Heart right ventricle (tissue), 16 donors: ENCODE measurements at regions not wholly inside any gene's neighbourhood (a gene's known extent, or its start where the extent isn't known, plus 50 kb on each side); places are given as distances from the start of the nearest gene placed in this dataset.
A peak's percentile ranks its signal among the peaks of the same experiment; 100 is the strongest.
"Not testable (repeated sequence)": the region's sequence is repeated elsewhere in the genome, so short reads cannot be mapped to it uniquely, and the experiment has no call there.

Source experiments
- ATAC-seq, 8 donors: fragments of 200-7000 bp; cut with Tn5 transposase; one replicate each; pipeline ENCODE4 v1.9.1; 2020; ENCODE audit warnings: mild to moderate bottlenecking in 8 of 8, moderate library complexity in 8 of 8, moderate number of reproducible peaks in 1 of 8
- DNase-seq, 2 donors: peaks; one replicate each; pipeline ENCODE4 v3.0.0-alpha.2; 2020
- H3K27ac ChIP-seq, 10 donors: fragments of 200-600 bp; sonication (generic) in 2 of 10; one replicate each; pipeline versions ENCODE4 v1.5.0 to v1.8.0; 2020 to 2022; ENCODE audit warnings: mild to moderate bottlenecking in 3 of 10
- H3K27me3 ChIP-seq, 7 donors: fragments of 200-600 bp; one replicate each; pipeline ENCODE4 v1.8.0; 2021 to 2022; ENCODE audit warnings: mild to moderate bottlenecking in 2 of 7
- H3K36me3 ChIP-seq, 9 donors: fragments of 200-600 bp; sonication (generic) in 1 of 9; one replicate each; pipeline versions ENCODE4 v1.5.0 to v1.8.0; 2020 to 2022; ENCODE audit warnings: mild to moderate bottlenecking in 2 of 9
- H3K4me1 ChIP-seq, 9 donors: fragments of 200-600 bp; sonication (generic) in 1 of 9; one replicate each; pipeline versions ENCODE4 v1.5.0 to v1.8.0; 2020 to 2022; ENCODE audit warnings: mild to moderate bottlenecking in 4 of 9
- H3K4me3 ChIP-seq, 10 donors: fragments of 200-600 bp; sonication (generic) in 2 of 10; one replicate each; pipeline versions ENCODE4 v1.5.0 to v1.8.0; 2020 to 2022; ENCODE audit warnings: mild to moderate bottlenecking in 7 of 10, moderate library complexity in 2 of 10
- H3K9me3 ChIP-seq, 11 donors: fragments of 200-600 bp in 10 of 11; sonication (generic) in 2 of 11; one replicate each; pipeline versions ENCODE4 v1.5.0 to v1.8.0; 2013 to 2022; ENCODE audit warnings: mild to moderate bottlenecking in 2 of 11, control low read depth in 1 of 11, moderate library complexity in 1 of 11
- WGBS, 2 donors: extraction: QIAGEN DNeasy Blood & Tissue Kit; methylation state at CpG; one replicate each; pipeline ENCODE4 v1.1.7; 2013; ENCODE audit warnings: inconsistent platforms in 1 of 2; 5-methylcytosine and 5-hydroxymethylcytosine counted together
- intact Hi-C, 10 donors: fragments of 100-400 bp; cut with DNase I; formaldehyde crosslinking; loops; one replicate each; pipeline versions ENCODE4 v1.11.1 to v1.14.2; 2022
- TF ChIP-seq, protein P1 (sequence below), 9 donors: fragments of 200-600 bp; sonication (generic) in 2 of 9; IDR thresholded peaks; one replicate each; pipeline versions ENCODE4 v1.5.0 to v1.8.0; 2021 to 2022; ENCODE audit warnings: antibody characterized with exemption in 9 of 9, mild to moderate bottlenecking in 5 of 9, moderate library complexity in 1 of 9
- donor health status: Arrhythmogenic right ventricular cardiomyopathy.
- donor health status: ischemic (EF 13 %, LVEDD 7.1; RV severe dilation, severe dysfunction).
- donor health status: healthy with polysubstance abuse.
- donor health status: DM: no; HTN: yes; CAD: no.
- donor health status: DM: no; HTN: no; CAD: no.
- donor health status: ischemic (EF 25% LVEDD 6.9; RV normal size, moderate dysfunction).
- donor health status: ischemic (EF 25% LVEDD 5.7; RV mildly dilated, moderate dysfunction).
- donor health status: healthy.
- donor health status: DM: yes; HTN: yes; CAD: no.
- donor health status: Ischemic cardiomyopathy.
- donor health status: ischemic (EF 35%, LVEDD 5.7; RV mildly dilated, moderate dysfunction).
- donor health status: nonischemic (EF 11% LVEDD 7.7; RV severe dilation, severe dysfunction).
- donor health status: DM: yes; HTN: yes; CAD: no.
- donor health status: PGD.
- donor health status: ischemic (EF 29% LVEDD 5.4; RV normal size, mild dysfunction).
- donor health status: nonischemic (EF 23%, LVEDD 6.1; RV moderate dilation, normal function).

DNA sequence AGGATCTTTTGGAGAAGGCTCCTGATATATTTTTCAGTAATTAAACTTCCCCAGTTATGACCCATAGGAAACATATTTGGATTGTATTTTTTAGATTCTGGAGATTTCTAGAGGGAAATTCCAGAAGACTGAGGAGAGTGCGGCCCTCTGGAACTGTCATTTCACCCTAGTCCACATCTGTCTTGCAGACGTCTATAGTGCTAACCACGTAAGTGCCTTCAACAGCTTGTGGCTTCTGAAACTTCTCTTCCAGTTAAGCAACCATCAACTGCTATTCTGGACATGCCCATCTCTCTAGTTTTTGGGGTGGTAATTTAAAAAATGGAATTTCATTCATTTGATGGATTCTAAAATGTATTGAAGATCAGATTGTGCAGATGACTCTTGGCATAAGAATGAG, 1098.8 kb downstream of the TMEM121 start:
- Histone ChIP-seq H3K4me3 (no peak overlapping the region), H3K4me1 (no peaks in the 10 kb centered on the region), H3K36me3 (no peaks in the 10 kb centered on the region), H3K27me3 (peaks cover 0 to 31% (median 5%) of the 10 kb centered on the region in 7 donors), H3K9me3 (no peaks in the 10 kb centered on the region), H3K27ac (no peak overlapping the region)
- TF ChIP-seq, protein P1, sequence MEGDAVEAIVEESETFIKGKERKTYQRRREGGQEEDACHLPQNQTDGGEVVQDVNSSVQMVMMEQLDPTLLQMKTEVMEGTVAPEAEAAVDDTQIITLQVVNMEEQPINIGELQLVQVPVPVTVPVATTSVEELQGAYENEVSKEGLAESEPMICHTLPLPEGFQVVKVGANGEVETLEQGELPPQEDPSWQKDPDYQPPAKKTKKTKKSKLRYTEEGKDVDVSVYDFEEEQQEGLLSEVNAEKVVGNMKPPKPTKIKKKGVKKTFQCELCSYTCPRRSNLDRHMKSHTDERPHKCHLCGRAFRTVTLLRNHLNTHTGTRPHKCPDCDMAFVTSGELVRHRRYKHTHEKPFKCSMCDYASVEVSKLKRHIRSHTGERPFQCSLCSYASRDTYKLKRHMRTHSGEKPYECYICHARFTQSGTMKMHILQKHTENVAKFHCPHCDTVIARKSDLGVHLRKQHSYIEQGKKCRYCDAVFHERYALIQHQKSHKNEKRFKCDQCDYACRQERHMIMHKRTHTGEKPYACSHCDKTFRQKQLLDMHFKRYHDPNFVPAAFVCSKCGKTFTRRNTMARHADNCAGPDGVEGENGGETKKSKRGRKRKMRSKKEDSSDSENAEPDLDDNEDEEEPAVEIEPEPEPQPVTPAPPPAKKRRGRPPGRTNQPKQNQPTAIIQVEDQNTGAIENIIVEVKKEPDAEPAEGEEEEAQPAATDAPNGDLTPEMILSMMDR (IDR thresholded peaks at IDR 0.05): no peak
- no peak for DNase-seq
- no peak for ATAC-seq
- intact Hi-C loops: no loop called here
- WGBS, 2 donors: 71 to 73% methylated on average over 3 of the region's 3 CpGs

DNA sequence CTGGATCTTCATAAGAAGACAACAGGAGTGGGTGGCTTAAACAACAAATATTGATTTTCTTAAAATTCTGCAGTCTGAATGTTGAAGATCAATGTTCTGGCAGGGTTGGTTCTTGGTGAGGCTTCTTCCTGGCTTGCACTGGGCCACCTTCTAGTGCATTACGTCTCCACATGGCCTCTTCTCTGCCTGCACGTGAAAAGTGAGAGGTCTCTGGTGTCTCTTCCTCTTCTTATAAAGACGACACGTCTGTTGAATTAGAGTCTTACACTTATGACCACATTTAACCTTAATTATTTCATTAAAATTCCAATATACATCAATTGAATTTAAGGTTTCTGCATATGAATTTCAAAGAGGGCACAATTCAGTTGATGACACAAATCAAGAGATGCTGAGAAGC, 1100.1 kb downstream of the TMEM121 start:
- H3K27ac ChIP-seq, H3K36me3 ChIP-seq, ATAC-seq, DNase-seq, H3K4me3 ChIP-seq, intact Hi-C loops, H3K9me3 ChIP-seq, H3K4me1 ChIP-seq: not testable (repeated sequence)
- peaks cover 0 to 35% (median 11%) of the 10 kb centered on the region in 7 donors for H3K27me3 ChIP-seq
- 39 to 43% methylated on average over 4 of the region's 4 CpGs for WGBS, 2 donors

DNA sequence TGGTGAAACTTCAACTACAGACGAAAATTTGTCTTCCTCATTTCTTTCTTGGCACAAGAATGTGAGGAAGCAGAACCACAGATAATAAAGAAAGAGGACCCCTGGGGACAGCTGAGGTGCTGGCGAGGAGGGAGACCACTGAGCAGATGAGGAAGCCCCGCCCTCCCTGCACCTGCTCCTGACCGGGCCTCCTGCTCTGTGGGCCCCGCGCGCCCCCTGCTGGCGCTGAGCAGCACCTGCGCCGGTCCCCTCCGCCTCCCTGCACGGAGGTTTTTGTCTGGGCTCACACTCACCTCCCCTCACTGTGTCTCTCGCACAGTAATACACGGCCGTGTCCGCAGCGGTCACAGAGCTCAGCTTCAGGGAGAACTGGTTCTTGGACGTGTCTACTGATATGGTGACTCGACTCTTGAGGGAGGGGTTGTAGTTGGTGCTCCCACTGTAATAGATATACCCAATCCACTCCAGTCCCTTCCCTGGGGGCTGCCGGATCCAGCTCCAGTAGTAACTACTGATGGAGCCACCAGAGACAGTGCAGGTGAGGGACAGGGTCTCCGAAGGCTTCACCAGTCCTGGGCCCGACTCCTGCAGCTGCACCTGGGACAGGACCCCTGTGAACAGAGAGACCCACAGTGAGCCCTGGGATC, 1100.7 kb downstream of the TMEM121 start:
- H3K36me3 ChIP-seq, H3K9me3 ChIP-seq, intact Hi-C loops, H3K4me3 ChIP-seq, ATAC-seq, H3K4me1 ChIP-seq, H3K27ac ChIP-seq: not testable (repeated sequence)
- peak in 1 of 2 donors; percentile 32 for DNase-seq
- TF ChIP-seq, protein P1 (IDR thresholded peaks at IDR 0.05): peak in 6 of 9 donors; percentile 10 to 59 (median 25)
- H3K27me3 ChIP-seq: peaks cover 0 to 36% (median 15%) of the 10 kb centered on the region in 7 donors
- 50 to 55% methylated on average over 20 of the region's 22 CpGs for WGBS, 2 donors

DNA sequence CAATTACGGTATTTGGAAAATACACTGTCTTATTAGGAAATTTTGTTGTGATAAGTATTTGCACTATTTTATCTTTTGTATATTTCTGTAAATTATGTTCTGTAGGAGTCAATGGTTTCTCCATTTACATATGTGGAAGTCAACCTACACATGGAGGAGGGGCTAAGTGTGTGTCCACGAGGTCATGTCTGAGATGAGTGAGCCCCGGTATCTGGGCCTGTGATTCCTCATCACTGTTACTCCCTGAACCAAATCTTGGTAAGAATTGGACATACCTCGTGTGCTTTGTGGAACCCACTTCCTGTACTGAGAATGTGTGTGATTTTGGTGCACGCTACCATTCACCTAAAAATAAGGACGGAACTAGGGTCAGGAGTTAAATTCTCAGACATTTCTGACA, 1105.5 kb downstream of the TMEM121 start:
- Histone ChIP-seq H3K36me3 (no peaks in the 10 kb centered on the region), H3K9me3 (no peaks in the 10 kb centered on the region), H3K27ac (no peak overlapping the region), H3K4me1 (no peaks in the 10 kb centered on the region), H3K27me3 (peaks cover 0 to 31% (median 23%) of the 10 kb centered on the region in 7 donors), H3K4me3 (no peak overlapping the region)
- no peak for DNase-seq
- TF ChIP-seq, protein P1 (IDR thresholded peaks at IDR 0.05): no peak
- 60 to 65% methylated on average over 6 of the region's 6 CpGs for WGBS, 2 donors
- intact Hi-C loops: no loop called here
- ATAC-seq: no peak

DNA sequence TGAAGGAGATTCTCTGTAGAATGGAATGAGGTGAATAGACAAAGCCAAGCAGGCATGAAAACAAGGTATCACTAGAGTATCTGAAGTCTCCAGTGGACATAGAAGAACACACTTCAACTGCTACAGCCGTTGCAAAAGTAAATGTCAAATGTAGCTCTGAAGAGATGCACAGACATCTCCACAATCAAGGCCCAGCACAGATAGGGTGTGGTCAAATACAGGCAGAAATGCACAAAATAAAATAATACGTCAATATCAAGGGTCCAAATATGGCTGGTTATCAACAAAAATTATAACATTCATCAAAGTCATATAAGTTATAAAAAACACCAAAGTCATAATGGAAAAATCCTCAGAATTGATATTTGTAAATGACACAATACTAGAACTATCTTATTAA, 1107.3 kb downstream of the TMEM121 start:
- intact Hi-C loops: no loop called here
- no peaks in the 10 kb centered on the region for H3K4me1 ChIP-seq
- H3K36me3 ChIP-seq: no peaks in the 10 kb centered on the region
- WGBS, 2 donors: 60 to 67% methylated on average over 2 of the region's 2 CpGs
- no peak overlapping the region for H3K4me3 ChIP-seq
- no peak for ATAC-seq
- no peak overlapping the region for H3K27ac ChIP-seq
- peaks cover 0 to 34% (median 22%) of the 10 kb centered on the region in 7 donors for H3K27me3 ChIP-seq
- no peaks in the 10 kb centered on the region for H3K9me3 ChIP-seq
- TF ChIP-seq, protein P1 (IDR thresholded peaks at IDR 0.05): no peak
- DNase-seq: no peak
